ENCODE measurements at regions not wholly inside any gene's neighbourhood (a gene's known extent, or its start where the extent isn't known, plus 50 kb on each side); places are given as distances from the start of the nearest gene placed in this dataset.

DNA sequence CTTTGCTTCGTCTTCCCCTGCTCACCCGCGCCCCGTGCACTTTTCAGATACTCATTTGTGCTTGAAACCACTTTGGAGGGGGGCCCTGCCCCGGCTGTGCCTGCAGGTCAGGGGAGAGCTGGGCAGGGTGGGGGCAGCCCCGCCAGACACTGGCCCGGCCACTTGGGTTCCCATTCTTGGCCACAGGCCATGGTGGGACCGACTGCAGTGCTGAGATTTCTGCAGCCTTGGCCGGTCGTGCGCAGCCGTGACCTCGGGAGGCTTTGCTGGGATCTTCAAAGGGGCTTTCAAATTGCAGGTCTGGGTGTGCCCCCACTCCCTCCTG is 54.5 kb upstream of the TTC34 start:
- TF ChIP-seq, protein P1, sequence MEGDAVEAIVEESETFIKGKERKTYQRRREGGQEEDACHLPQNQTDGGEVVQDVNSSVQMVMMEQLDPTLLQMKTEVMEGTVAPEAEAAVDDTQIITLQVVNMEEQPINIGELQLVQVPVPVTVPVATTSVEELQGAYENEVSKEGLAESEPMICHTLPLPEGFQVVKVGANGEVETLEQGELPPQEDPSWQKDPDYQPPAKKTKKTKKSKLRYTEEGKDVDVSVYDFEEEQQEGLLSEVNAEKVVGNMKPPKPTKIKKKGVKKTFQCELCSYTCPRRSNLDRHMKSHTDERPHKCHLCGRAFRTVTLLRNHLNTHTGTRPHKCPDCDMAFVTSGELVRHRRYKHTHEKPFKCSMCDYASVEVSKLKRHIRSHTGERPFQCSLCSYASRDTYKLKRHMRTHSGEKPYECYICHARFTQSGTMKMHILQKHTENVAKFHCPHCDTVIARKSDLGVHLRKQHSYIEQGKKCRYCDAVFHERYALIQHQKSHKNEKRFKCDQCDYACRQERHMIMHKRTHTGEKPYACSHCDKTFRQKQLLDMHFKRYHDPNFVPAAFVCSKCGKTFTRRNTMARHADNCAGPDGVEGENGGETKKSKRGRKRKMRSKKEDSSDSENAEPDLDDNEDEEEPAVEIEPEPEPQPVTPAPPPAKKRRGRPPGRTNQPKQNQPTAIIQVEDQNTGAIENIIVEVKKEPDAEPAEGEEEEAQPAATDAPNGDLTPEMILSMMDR (IDR thresholded peaks at IDR 0.05; ENCODE audit: poor library complexity, severe bottlenecking), result no peak
- no peak overlapping the region for H3K27ac ChIP-seq (ENCODE audit: poor library complexity, severe bottlenecking)
- H3K36me3 ChIP-seq (ENCODE audit: low read depth), result no peaks in the 10 kb centered on the region
- DNase-seq (ENCODE audit: low spot score) (no peak), ATAC-seq (ENCODE audit: low read depth) (no peak)
- H3K27me3 ChIP-seq (ENCODE audit: insufficient read depth, poor library complexity, severe bottlenecking), result peaks cover 15% of the 10 kb centered on the region
- H3K4me3 ChIP-seq (ENCODE audit: severe bottlenecking), result no peak overlapping the region
- H3K4me1 ChIP-seq (ENCODE audit: insufficient read depth, poor library complexity, severe bottlenecking), result no peaks in the 10 kb centered on the region
- H3K9me3 ChIP-seq (ENCODE audit: severe bottlenecking), result peaks cover 2% of the 10 kb centered on the region

GRCh38 chr1:2856676-2857375 is 55.3 kb upstream of the TTC34 start:
- peaks cover 2% of the 10 kb centered on the region for H3K9me3 ChIP-seq (ENCODE audit: severe bottlenecking)
- H3K4me3 ChIP-seq (ENCODE audit: severe bottlenecking), result no peak overlapping the region
- TF ChIP-seq, protein P1 (IDR thresholded peaks at IDR 0.05; ENCODE audit: poor library complexity, severe bottlenecking), result no peak
- no peak overlapping the region for H3K27ac ChIP-seq (ENCODE audit: poor library complexity, severe bottlenecking)
- no peaks in the 10 kb centered on the region for H3K36me3 ChIP-seq (ENCODE audit: low read depth)
- DNase-seq (ENCODE audit: low spot score) (no peak), ATAC-seq (ENCODE audit: low read depth) (no peak)
- peaks cover 15% of the 10 kb centered on the region for H3K27me3 ChIP-seq (ENCODE audit: insufficient read depth, poor library complexity, severe bottlenecking)
- H3K4me1 ChIP-seq (ENCODE audit: insufficient read depth, poor library complexity, severe bottlenecking), result no peaks in the 10 kb centered on the region

GRCh38 chr1:2857521-2857920 is 56.0 kb upstream of the TTC34 start:
- H3K27me3 ChIP-seq (ENCODE audit: insufficient read depth, poor library complexity, severe bottlenecking), result peaks cover 15% of the 10 kb centered on the region

DNA sequence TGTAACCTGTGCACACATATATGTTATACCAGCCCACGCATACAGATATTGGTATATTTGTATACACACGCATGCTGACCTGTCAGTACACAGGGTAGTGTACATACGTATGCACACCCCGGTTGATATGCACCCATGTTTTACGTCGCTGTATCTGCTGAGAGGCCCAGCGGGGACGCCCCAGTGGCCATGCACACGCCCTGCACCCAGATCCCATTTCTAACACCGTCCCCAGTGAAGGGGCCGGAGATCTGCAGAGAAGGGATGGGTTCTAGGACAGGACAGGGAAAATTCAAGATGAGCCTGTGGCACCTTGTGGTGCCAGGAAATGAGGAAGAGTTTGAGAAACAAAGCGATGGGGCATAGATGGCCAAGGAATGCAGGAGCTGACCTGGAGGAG is 57.2 kb upstream of the TTC34 start:
- ATAC-seq (ENCODE audit: low read depth) (no peak), DNase-seq (ENCODE audit: low spot score) (no peak)
- peaks cover 2% of the 10 kb centered on the region for H3K9me3 ChIP-seq (ENCODE audit: severe bottlenecking)
- no peaks in the 10 kb centered on the region for H3K4me1 ChIP-seq (ENCODE audit: insufficient read depth, poor library complexity, severe bottlenecking)
- TF ChIP-seq, protein P1 (IDR thresholded peaks at IDR 0.05; ENCODE audit: poor library complexity, severe bottlenecking), result no peak
- H3K27me3 ChIP-seq (ENCODE audit: insufficient read depth, poor library complexity, severe bottlenecking), result peaks cover 15% of the 10 kb centered on the region
- no peaks in the 10 kb centered on the region for H3K36me3 ChIP-seq (ENCODE audit: low read depth)
- H3K27ac ChIP-seq (ENCODE audit: poor library complexity, severe bottlenecking), result no peak overlapping the region
- no peak overlapping the region for H3K4me3 ChIP-seq (ENCODE audit: severe bottlenecking)

More at GRCh38 chr1:2857521-2857920, 56.0 kb upstream of the TTC34 start:
- TF ChIP-seq, protein P1 (IDR thresholded peaks at IDR 0.05; ENCODE audit: poor library complexity, severe bottlenecking), result no peak
- no peaks in the 10 kb centered on the region for H3K36me3 ChIP-seq (ENCODE audit: low read depth)
- H3K9me3 ChIP-seq (ENCODE audit: severe bottlenecking), result peaks cover 2% of the 10 kb centered on the region
- DNase-seq (ENCODE audit: low spot score) (no peak), ATAC-seq (ENCODE audit: low read depth) (no peak)
- H3K27ac ChIP-seq (ENCODE audit: poor library complexity, severe bottlenecking), result no peak overlapping the region
- H3K4me1 ChIP-seq (ENCODE audit: insufficient read depth, poor library complexity, severe bottlenecking), result no peaks in the 10 kb centered on the region
- no peak overlapping the region for H3K4me3 ChIP-seq (ENCODE audit: severe bottlenecking)

GRCh38 chr1:2859219-2859880 is 57.9 kb upstream of the TTC34 start:
- Histone ChIP-seq H3K27ac (ENCODE audit: poor library complexity, severe bottlenecking) (no peak overlapping the region), H3K4me1 (ENCODE audit: insufficient read depth, poor library complexity, severe bottlenecking) (no peaks in the 10 kb centered on the region), H3K9me3 (ENCODE audit: severe bottlenecking) (peaks cover 2% of the 10 kb centered on the region), H3K27me3 (ENCODE audit: insufficient read depth, poor library complexity, severe bottlenecking) (peaks cover 15% of the 10 kb centered on the region), H3K4me3 (ENCODE audit: severe bottlenecking) (no peak overlapping the region), H3K36me3 (ENCODE audit: low read depth) (no peaks in the 10 kb centered on the region)
- no peak for ATAC-seq (ENCODE audit: low read depth)
- DNase-seq (ENCODE audit: low spot score), result no peak
- TF ChIP-seq, protein P1 (IDR thresholded peaks at IDR 0.05; ENCODE audit: poor library complexity, severe bottlenecking), result no peak
